ENCODE measurements at regions not wholly inside any gene's neighbourhood (a gene's known extent, or its start where the extent isn't known, plus 50 kb on each side); places are given as distances from the start of the nearest gene placed in this dataset.

- no peak overlapping the region for H3K4me3 ChIP-seq
- DNase-seq (ENCODE audit: low spot score), result no peak
- WGBS, result 89% methylated on average over 5 of the region's 5 CpGs
- H3K9me3 ChIP-seq, result no peaks in the 10 kb centered on the region
- intact Hi-C loops (cut with DNase I), result loop anchor here (2.0 kb wide), 1 partner anchor 301 kb away; no protein-coding TSS in a partner anchor
- no peaks in the 10 kb centered on the region for H3K36me3 ChIP-seq
- TF ChIP-seq POLR2AphosphoS5 (IDR thresholded peaks at IDR 0.05) (no peak), POLR2A (IDR thresholded peaks at IDR 0.05) (no peak), CTCF (IDR thresholded peaks at IDR 0.05) (peak in 2 of 4 experiments; percentile 40 to 69)
- H3K27me3 ChIP-seq (replicated peaks; ENCODE audit: insufficient read depth), result no peaks in the 10 kb centered on the region
- H3K27ac ChIP-seq, result no peak overlapping the region
- H3K4me1 ChIP-seq (replicated peaks), result no peaks in the 10 kb centered on the region
Measured at GRCh38 chr3:102235679-102236078, 199.1 kb upstream of the ZPLD1 start.

- no peak for TF ChIP-seq POLR2AphosphoS5 (IDR thresholded peaks at IDR 0.05)
- TF ChIP-seq CTCF (IDR thresholded peaks at IDR 0.05), result no peak
- no peak for TF ChIP-seq POLR2A (IDR thresholded peaks at IDR 0.05)
Measured at GRCh38 chr3:102237181-102237580, 197.6 kb upstream of the ZPLD1 start.

GRCh38 chr3:102237838-102238237 is 197.0 kb upstream of the ZPLD1 start:
- Histone ChIP-seq H3K4me3 (no peak overlapping the region), H3K36me3 (no peaks in the 10 kb centered on the region), H3K4me1 (replicated peaks) (no peaks in the 10 kb centered on the region), H3K27ac (peak overlapping the region in 1 of 2 donors; percentile 16), H3K9me3 (no peaks in the 10 kb centered on the region), H3K27me3 (replicated peaks; ENCODE audit: insufficient read depth) (no peaks in the 10 kb centered on the region)
- no peak for TF ChIP-seq POLR2A (IDR thresholded peaks at IDR 0.05)
- no peak for TF ChIP-seq POLR2AphosphoS5 (IDR thresholded peaks at IDR 0.05)
- DNase-seq (ENCODE audit: low spot score), result no peak
- WGBS, result 27% methylated on average over 2 of the region's 2 CpGs
- intact Hi-C loops (cut with DNase I), result no loop called here

More at GRCh38 chr3:102237181-102237580, 197.6 kb upstream of the ZPLD1 start:
- no peaks in the 10 kb centered on the region for H3K36me3 ChIP-seq
- no peak overlapping the region for H3K4me3 ChIP-seq
- no peak for DNase-seq (ENCODE audit: low spot score)
- intact Hi-C loops (cut with DNase I), result no loop called here
- no peak overlapping the region for H3K27ac ChIP-seq
- WGBS, result 88% methylated on average over 3 of the region's 3 CpGs
- no peaks in the 10 kb centered on the region for H3K27me3 ChIP-seq (replicated peaks; ENCODE audit: insufficient read depth)
- H3K9me3 ChIP-seq, result no peaks in the 10 kb centered on the region
- no peaks in the 10 kb centered on the region for H3K4me1 ChIP-seq (replicated peaks)

- intact Hi-C loops (cut with DNase I), result no loop called here
- Histone ChIP-seq H3K9me3 (no peaks in the 10 kb centered on the region), H3K4me3 (no peak overlapping the region), H3K27ac (peak overlapping the region; percentile 16 to 39), H3K4me1 (replicated peaks) (no peaks in the 10 kb centered on the region), H3K36me3 (no peaks in the 10 kb centered on the region), H3K27me3 (replicated peaks; ENCODE audit: insufficient read depth) (no peaks in the 10 kb centered on the region)
- TF ChIP-seq CTCF (IDR thresholded peaks at IDR 0.05) (no peak), POLR2AphosphoS5 (IDR thresholded peaks at IDR 0.05) (peak; percentile 79)
- DNase-seq (ENCODE audit: low spot score), result peak; percentile 47
Measured at GRCh38 chr3:102238362-102238761, 196.5 kb upstream of the ZPLD1 start.

- TF ChIP-seq POLR2AphosphoS5 (IDR thresholded peaks at IDR 0.05) (no peak), POLR2A (IDR thresholded peaks at IDR 0.05) (no peak), CTCF (IDR thresholded peaks at IDR 0.05) (no peak)
- Histone ChIP-seq H3K4me3 (no peak overlapping the region), H3K27me3 (replicated peaks; ENCODE audit: insufficient read depth) (no peaks in the 10 kb centered on the region), H3K27ac (no peak overlapping the region), H3K4me1 (replicated peaks) (no peaks in the 10 kb centered on the region), H3K9me3 (no peaks in the 10 kb centered on the region), H3K36me3 (no peaks in the 10 kb centered on the region)
- DNase-seq (ENCODE audit: low spot score), result no peak
- whole genome bisulfite sequencing, result 32% methylated on average over 1 of the region's 1 CpG
- intact Hi-C loops (cut with DNase I), result no loop called here
Measured at GRCh38 chr3:102240720-102241119, 194.1 kb upstream of the ZPLD1 start.
